GM12891 (cell line): ENCODE measurements at regions not wholly inside any gene's neighbourhood (a gene's known extent, or its start where the extent isn't known, plus 50 kb on each side); places are given as distances from the start of the nearest gene placed in this dataset.

ENCODE experiments used
- DNase-seq: peaks from one replicate; pipeline ENCODE4 v3.0.0; 2011; ENCODE audit warnings: low spot score; ENCODE audit not compliant: insufficient read length
- FAIRE-seq: peaks from 2 replicates; lab custom pipeline; 2011; peaks lifted over from hg19 to GRCh38; lab: Jason Lieb, UNC
- PAX5 ChIP-seq: IDR thresholded peaks from 2 replicates; pipeline ENCODE4 v1.6.1; 2011; ENCODE audit warnings: low read length, moderate library complexity, mild to moderate bottlenecking; ENCODE audit not compliant: insufficient read depth, severe bottlenecking
- POLR2A ChIP-seq: IDR thresholded peaks from 2 replicates; pipeline ENCODE4 v1.6.1; 2011; ENCODE audit warnings: low read depth, low read length, control low read depth
- POLR2AphosphoS5 ChIP-seq: IDR thresholded peaks from 2 replicates; pipeline ENCODE4 v1.6.1; 2011; ENCODE audit warnings: low read depth, low read length, control low read depth
- POU2F2 ChIP-seq: IDR thresholded peaks from 2 replicates; pipeline ENCODE4 v1.6.1; 2011; ENCODE audit warnings: low read depth, mild to moderate bottlenecking, control low read depth, low read length, moderate library complexity
- SPI1 ChIP-seq: IDR thresholded peaks from 2 replicates; pipeline ENCODE4 v1.6.1; 2011; ENCODE audit warnings: low read depth, low read length, control low read depth
- TAF1 ChIP-seq: IDR thresholded peaks from 2 replicates; pipeline ENCODE4 v1.6.1; 2011; ENCODE audit warnings: low read depth, low read length, control low read depth

DNA sequence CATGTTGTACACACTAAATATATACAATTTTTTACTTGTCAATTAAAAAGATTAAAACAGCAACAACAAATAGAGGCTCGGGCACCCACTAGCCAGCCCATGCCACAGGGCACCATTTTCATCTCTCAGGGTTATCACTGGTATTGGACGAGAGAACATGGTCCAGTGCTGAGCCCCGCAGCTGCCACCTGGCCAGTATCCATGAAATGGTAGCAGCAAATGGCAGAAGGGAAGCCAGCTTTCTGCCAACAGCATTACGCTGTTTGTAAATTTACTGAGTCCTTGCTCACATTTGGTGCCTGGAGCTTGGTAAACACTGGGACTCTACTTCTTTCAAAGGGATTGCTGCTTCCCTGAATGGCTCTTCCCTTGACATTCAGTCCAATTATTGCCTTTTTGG, 87.9 kb upstream of the WASF3 start:
- FAIRE-seq, result no peak
- no peak for DNase-seq
- TF ChIP-seq SPI1 (no peak), TAF1 (no peak), POLR2AphosphoS5 (no peak), PAX5 (no peak), POU2F2 (no peak), POLR2A (no peak)

DNA sequence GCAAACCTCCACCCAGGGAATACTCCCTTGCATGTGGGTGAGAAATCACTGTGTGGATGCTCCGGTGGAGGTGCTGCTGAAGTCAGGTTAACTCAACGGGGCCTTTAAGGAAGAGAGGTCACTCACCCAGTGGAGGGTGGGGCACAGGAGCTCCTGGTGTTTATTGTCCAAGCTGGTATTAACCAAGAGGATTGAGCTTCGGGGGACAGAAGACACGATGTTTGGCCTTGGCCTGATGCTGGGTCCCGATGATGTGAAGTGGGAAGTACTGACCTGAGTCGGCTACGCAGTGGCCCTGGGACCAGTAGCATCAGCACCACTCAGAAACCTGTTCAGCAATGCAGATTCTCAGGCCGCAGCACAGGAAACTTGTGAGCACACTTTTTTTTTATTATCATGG, 85.7 kb upstream of the WASF3 start:
- TF ChIP-seq POU2F2, result no peak
- TF ChIP-seq SPI1, result no peak
- no peak for TF ChIP-seq POLR2AphosphoS5
- no peak for TF ChIP-seq PAX5
- TF ChIP-seq TAF1, result no peak
- no peak for TF ChIP-seq POLR2A

DNA sequence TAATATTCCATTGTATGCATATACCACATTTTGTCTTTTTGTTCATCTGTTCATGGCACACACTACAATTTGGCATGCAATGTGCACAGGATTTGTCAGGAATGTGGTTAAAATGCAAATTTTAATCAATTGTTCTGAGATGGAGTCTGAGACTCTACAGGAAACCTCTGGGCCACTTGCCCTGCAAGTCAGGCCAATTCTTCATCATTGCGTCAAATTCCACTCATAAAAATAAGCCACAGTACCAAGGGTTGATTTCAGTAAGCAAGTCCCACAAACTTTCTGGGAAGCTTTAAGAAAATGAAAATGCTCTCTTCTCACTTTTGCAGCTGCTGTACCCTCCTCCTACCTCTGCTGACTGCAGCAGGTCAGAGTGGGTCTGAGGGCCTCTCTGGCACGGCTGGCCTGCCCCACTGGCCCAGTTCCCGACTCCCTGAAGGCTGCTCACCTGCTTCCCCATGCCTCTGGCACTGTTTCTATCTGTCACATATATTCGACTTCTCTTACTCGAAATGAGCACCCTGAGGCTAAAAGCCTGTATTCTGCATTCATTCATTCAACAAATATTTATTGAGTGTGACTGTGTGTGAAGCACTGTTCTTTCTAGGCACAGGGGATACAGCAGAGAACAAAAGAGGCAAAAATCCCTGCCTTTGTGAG, 83.8 kb upstream of the WASF3 start:
- DNase-seq (no peak), FAIRE-seq (no peak)
- no peak for TF ChIP-seq TAF1
- TF ChIP-seq POU2F2, result no peak
- TF ChIP-seq POLR2A, result no peak
- TF ChIP-seq PAX5, result no peak
- TF ChIP-seq SPI1, result no peak
- TF ChIP-seq POLR2AphosphoS5, result no peak

More for the DNA sequence above, 85.7 kb upstream of the WASF3 start:
- FAIRE-seq (no peak), DNase-seq (no peak)

DNA sequence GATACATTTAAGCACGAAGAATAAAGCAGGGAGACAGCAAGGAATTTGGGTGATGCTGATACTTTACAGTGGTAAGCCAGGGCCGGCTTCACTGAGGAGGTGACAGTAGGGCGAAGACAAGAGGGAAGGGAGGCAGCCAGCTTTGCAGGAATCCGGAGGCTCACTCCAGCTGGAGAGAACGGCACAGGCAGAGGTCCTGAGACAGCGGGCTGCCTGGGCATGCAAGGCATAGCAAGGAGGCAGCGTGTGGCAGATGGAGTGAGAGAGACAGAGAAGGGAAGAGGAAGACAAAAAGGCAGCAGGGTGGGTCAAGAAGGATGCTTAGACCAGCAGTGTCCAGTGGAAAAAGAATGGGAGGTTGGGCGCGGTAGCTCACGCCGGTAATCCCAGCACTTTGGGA, 83.2 kb upstream of the WASF3 start:
- TF ChIP-seq SPI1, result no peak
- TF ChIP-seq POLR2AphosphoS5, result no peak
- TF ChIP-seq TAF1, result no peak
- TF ChIP-seq POU2F2, result no peak
- TF ChIP-seq PAX5, result no peak
- TF ChIP-seq POLR2A, result no peak
- DNase-seq (no peak), FAIRE-seq (no peak)

DNA sequence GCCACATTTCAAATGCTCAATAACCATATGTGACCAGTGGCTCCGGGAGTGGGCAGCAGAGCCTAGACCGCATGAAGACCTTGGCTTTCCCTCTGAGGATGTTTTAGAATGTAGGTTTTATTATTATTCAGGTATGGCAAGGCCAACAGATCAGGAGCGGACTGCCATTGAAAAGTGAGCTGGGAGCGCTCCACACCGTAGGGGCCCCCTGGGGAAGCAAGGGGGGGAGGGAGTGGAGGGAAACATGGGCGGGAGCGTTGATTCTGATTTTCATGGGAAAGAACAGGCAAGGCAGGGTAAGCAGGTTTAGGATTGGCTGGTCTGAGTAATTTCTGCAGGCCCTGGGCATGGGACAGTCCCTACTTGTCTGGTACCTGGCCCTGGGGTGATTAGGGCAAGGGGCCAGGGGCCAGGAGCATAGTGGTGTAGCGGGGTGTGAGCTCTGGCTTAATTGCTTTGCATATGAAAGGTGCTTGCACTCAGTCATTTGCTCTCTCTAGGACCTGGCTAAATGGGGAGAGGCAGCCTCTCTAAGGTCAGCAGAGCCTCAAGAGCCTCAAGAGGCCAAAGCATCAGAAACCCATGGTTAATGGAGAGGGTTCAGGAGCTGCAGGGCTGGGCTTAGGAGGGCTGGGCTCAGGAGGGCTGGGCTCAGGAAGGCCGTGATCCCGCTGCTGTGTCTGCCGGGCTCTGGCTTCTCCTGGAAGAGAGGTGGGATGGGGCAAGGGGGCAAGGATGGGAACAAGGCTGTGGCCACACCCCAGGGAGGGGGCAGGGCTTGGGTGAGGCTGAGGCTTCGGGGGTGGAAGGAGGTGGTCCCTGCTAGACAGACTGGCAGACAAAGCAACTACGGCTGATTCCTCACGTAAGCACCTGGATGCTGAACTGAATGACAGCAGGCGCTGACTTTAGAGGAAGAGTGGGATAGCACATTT, 82.0 kb upstream of the WASF3 start:
- FAIRE-seq (no peak), DNase-seq (no peak)
- TF ChIP-seq POLR2AphosphoS5 (no peak), POLR2A (no peak), PAX5 (no peak), TAF1 (no peak), SPI1 (no peak), POU2F2 (no peak)

DNA sequence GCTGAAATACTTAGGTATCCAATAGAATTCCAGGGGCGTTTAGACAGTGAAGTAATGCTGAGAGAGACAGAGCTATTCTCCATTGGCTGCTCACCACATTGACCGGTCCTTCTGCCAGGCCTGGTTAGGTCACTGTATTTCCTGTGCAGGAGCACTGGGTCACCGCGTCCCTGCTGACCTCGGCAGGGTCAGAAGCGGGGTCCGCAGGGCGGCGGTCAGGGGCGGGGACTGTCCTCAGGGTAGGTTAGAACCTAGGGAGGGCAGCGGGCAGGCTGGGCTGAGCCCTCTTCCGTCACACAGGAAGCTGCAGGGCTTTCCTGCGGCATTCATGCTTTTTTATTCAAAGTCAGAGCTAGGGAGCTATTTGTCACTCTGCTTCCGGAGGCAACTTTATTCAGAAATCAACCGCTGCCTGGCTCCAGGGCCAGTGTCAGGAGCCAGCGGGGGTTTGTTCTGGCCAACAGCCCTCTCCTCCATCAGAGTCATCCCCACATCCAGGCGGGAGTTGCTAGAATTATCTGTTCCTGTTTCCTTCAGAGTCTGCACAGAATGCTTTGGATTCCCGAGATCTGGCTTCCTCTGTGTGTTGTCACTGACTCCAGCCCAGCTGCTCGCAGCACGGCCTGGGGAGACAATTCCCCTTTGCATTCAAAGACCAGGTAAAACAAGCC, 81.2 kb upstream of the WASF3 start:
- DNase-seq (no peak), FAIRE-seq (no peak)
- TF ChIP-seq PAX5, result no peak
- no peak for TF ChIP-seq SPI1
- no peak for TF ChIP-seq POU2F2
- no peak for TF ChIP-seq POLR2AphosphoS5
- TF ChIP-seq POLR2A, result no peak
- TF ChIP-seq TAF1, result no peak

DNA sequence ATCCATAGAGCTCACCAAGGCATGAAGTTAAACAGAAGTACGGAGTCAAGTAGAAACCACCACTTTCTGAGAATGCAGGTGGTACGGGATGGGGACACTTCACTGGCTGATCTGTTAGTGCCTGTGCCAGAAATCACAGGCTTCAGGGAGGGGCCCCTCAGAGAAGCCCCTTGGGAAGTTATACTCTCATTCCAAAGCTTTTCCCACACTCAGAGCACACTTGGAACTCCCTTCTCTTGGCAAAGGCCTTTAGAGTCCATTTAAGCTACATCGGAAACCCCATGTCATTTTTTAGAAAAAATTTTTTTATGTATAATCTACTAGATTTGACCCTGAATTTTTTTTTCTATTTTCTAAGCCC, 80.7 kb upstream of the WASF3 start:
- DNase-seq, result no peak
- no peak for TF ChIP-seq POLR2AphosphoS5
- no peak for TF ChIP-seq SPI1
- no peak for TF ChIP-seq POU2F2
- TF ChIP-seq POLR2A, result no peak
- no peak for TF ChIP-seq PAX5
- no peak for TF ChIP-seq TAF1
- FAIRE-seq, result no peak

DNA sequence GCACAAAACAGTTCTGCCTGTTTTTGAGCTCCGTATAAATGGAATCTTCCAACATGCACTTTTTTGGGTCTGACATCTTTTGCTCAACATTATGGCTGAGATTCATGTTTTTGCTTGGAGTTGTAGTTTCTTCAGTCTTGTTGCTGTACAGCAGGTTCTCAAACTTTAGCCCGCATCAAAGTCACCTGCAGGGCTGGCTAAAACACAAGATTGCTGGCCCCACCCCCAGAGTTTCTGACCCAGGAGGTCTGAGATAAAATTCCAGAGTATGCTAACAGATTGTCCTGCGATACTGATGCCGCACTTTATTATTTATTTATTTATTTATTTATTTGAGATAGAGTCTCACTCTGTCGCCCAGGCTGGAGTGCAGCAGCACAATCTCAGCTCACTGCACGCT, 79.8 kb upstream of the WASF3 start:
- TF ChIP-seq POLR2A, result no peak
- no peak for TF ChIP-seq POLR2AphosphoS5
- no peak for TF ChIP-seq PAX5
- TF ChIP-seq POU2F2, result no peak
- no peak for TF ChIP-seq SPI1
- no peak for TF ChIP-seq TAF1
- FAIRE-seq, result no peak

DNA sequence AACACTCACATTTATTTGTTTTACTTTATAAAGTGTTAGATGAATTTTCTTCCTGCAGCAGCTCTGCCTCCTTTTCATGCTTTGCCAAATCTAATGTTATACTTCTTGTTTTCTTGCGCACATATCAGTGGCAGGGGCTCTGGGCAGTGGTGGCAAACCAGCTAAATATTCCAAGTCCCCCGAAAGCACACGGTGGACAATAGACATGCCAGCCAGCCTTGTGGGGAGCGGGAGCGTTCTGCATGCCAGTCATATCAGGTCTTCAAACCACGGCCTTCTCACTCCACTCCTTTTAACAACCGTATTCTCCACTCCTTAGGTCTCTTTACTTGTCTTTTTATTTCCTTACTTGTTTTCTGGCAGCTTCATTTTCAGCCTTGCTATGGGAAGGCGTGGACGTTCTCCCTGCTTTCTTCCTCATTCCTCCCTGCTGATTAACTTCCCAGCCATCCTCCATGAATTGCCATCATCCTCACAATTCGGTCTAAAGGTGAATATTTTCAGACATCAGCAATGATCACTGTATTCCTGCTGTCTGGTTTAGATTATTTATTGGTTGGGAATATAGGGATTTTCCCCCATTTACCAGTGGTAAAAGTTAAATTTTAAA, 77.1 kb upstream of the WASF3 start:
- no peak for FAIRE-seq
- TF ChIP-seq POU2F2, result no peak
- no peak for TF ChIP-seq POLR2A
- TF ChIP-seq PAX5, result no peak
- no peak for TF ChIP-seq SPI1
- no peak for TF ChIP-seq TAF1
- TF ChIP-seq POLR2AphosphoS5, result no peak

More for the DNA sequence above, 79.8 kb upstream of the WASF3 start:
- no peak for DNase-seq

DNA sequence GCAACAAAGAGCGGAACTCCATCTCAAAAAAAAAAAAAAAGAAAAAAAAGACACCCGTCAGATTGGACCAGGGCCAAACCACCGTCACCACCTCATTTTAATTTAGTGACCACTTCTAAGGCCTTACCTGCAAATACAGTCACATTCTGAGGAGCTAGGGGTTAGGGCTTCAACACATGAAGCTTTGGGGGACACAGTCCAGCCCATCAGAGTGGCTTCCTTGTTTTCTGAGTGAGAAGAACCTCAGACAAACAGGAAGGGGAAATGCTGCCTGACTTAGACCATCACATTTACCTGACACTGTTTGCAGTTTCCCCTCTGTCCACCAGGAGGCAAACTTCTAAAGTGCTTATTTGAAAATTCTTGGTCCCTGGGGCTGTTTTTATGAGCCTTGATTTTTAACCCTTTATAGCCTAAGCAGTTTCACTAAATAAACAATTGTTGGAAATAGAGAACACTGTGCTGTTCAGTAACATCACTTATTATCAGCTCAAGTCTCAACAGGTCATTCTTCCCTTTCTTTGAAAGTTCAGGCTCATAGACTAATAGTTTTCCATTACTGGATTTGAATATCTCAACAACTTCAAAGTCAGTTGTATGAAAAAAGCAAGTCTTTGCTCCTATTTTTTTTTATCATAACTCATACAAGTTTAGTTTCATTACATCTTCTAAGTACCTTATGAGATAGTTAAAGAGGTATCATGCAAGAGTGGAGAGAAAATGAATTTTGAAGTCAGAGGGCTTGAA, 74.9 kb upstream of the WASF3 start:
- DNase-seq (peak; percentile 62), FAIRE-seq (peak; percentile 20)
- TF ChIP-seq POLR2AphosphoS5 (no peak), PAX5 (no peak), TAF1 (no peak), POLR2A (no peak), SPI1 (peak; percentile 54)

More for the DNA sequence above, 77.1 kb upstream of the WASF3 start:
- DNase-seq, result no peak
